RWPE1 (cell line): ENCODE measurements at regions not wholly inside any gene's neighbourhood (a gene's known extent, or its start where the extent isn't known, plus 50 kb on each side); places are given as distances from the start of the nearest gene placed in this dataset.
"Not testable (repeated sequence)": the region's sequence is repeated elsewhere in the genome, so short reads cannot be mapped to it uniquely, and the experiment has no call there.

ENCODE experiments used
- CTCF ChIA-PET: fragments of 350-600 bp; sonication (Branson Sonifier 250); formaldehyde crosslinking; extraction: SDS; loops from one replicate; lab custom pipeline; 2021; lab: Yijun Ruan, JAX
- POLR2A ChIA-PET: fragments of 400-600 bp; formaldehyde crosslinking; extraction: SDS; loops from one replicate; lab custom pipeline; 2020; ENCODE audit warnings: antibody characterized with exemption; ENCODE audit not compliant: low non-redundant PET; lab: Yijun Ruan, JAX
- DNase-seq: peaks from one replicate; pipeline ENCODE4 v3.0.0; 2012; ENCODE audit warnings: low spot score
- H3K27ac ChIP-seq: fragments of 450-650 bp; 2 replicates; pipeline ENCODE4 v1.5.1; 2017
- TF ChIP-seq, protein P1 (sequence below): fragments of 450-650 bp; conservative IDR thresholded peaks from 2 replicates; pipeline ENCODE4 v1.5.1; 2017; ENCODE audit warnings: low read depth, mild to moderate bottlenecking

- TF ChIP-seq, protein P1, sequence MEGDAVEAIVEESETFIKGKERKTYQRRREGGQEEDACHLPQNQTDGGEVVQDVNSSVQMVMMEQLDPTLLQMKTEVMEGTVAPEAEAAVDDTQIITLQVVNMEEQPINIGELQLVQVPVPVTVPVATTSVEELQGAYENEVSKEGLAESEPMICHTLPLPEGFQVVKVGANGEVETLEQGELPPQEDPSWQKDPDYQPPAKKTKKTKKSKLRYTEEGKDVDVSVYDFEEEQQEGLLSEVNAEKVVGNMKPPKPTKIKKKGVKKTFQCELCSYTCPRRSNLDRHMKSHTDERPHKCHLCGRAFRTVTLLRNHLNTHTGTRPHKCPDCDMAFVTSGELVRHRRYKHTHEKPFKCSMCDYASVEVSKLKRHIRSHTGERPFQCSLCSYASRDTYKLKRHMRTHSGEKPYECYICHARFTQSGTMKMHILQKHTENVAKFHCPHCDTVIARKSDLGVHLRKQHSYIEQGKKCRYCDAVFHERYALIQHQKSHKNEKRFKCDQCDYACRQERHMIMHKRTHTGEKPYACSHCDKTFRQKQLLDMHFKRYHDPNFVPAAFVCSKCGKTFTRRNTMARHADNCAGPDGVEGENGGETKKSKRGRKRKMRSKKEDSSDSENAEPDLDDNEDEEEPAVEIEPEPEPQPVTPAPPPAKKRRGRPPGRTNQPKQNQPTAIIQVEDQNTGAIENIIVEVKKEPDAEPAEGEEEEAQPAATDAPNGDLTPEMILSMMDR: no peak
- DNase-seq: no peak
- ChIA-PET CTCF (interaction anchor here (0.6 kb wide), 1 partner anchor 33 kb away, joined by 3 read pairs; no protein-coding TSS in a partner anchor), POLR2A (no interaction called here)
- H3K27ac ChIP-seq: no peak overlapping the region
Observed at GRCh38 chr7:68185631-68186456, 1189.2 kb downstream of the TYW1 start.

- POLR2A ChIA-PET: no interaction called here
- CTCF ChIA-PET: interaction anchor here (0.6 kb wide), 1 partner anchor 986 kb away, joined by 3 read pairs; no protein-coding TSS in a partner anchor
- H3K27ac ChIP-seq: no peak overlapping the region
- TF ChIP-seq, protein P1: no peak
- no peak for DNase-seq
Observed at GRCh38 chr7:68187532-68187931, 1190.9 kb downstream of the TYW1 start.

- TF ChIP-seq, protein P1: no peak
- no peak overlapping the region for H3K27ac ChIP-seq
- CTCF ChIA-PET: no interaction called here
- DNase-seq: no peak
- POLR2A ChIA-PET: no interaction called here
Observed at GRCh38 chr7:68192941-68193340, 1196.3 kb downstream of the TYW1 start.

- H3K27ac ChIP-seq, POLR2A ChIA-PET, DNase-seq, CTCF ChIA-PET: not testable (repeated sequence)
Observed at GRCh38 chr7:68195642-68196041, 1199.0 kb downstream of the TYW1 start.

DNA sequence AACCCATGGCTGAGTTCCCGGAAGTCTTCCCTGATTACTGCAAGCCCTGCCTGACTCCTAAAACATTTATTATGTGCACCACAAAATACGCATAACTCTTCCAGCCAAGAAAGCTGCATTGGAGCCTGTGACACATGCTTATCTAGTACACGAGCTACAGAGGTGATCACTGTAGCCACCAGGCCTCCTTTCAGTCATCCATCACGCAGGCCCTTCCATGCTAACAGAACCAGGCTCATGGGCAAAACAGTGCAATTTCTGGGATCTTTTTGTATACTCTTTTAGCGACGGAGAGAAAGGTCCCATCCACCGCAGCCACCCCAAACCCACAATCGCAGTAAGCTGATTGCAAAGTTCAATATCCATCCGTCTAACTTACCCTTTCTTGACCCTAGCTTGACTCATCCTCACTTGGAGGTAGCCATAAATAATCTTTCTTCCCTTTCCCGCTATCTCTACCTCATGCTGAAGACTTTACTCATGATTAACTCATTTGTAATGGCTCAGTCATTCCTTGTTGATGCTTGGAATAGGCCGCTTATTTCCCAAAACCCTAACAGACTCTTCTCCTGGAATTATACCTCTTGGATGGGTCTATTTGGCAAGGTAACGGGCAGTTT lies 1203.5 kb downstream of the TYW1 start:
- no peak for DNase-seq
- TF ChIP-seq, protein P1: no peak
- ChIA-PET POLR2A (no interaction called here), CTCF (no interaction called here)
- no peak overlapping the region for H3K27ac ChIP-seq

- ChIA-PET CTCF (no interaction called here), POLR2A (no interaction called here)
- no peak for DNase-seq
Observed at GRCh38 chr7:68203251-68203650, 1206.6 kb downstream of the TYW1 start.

More at GRCh38 chr7:68203251-68203650, 1206.6 kb downstream of the TYW1 start:
- TF ChIP-seq, protein P1: no peak
- no peak overlapping the region for H3K27ac ChIP-seq
